Upper lobe of left lung (tissue), 6 donors: ENCODE measurements at regions not wholly inside any gene's neighbourhood (a gene's known extent, or its start where the extent isn't known, plus 50 kb on each side); places are given as distances from the start of the nearest gene placed in this dataset.

Source experiments
- ATAC-seq, 2 donors: fragments of 200-7000 bp; cut with Tn5 transposase; one replicate each; pipeline ENCODE4 v1.9.1; 2022; ENCODE audit warnings: mild to moderate bottlenecking in 2 of 2, moderate library complexity in 2 of 2; ENCODE audit not compliant: low FRiP score in 2 of 2
- DNase-seq, 2 donors: peaks; one replicate each; pipeline ENCODE4 v3.0.0-alpha.2; 2019 to 2020
- H3K27ac ChIP-seq, 4 donors: fragments of 200-600 bp; sonication (generic); one replicate each; pipeline ENCODE4 v1.5.1; 2016 to 2019
- H3K27me3 ChIP-seq, 4 donors: fragments of 200-600 bp; sonication (generic); one replicate each; pipeline ENCODE4 v1.5.1; 2017 to 2019
- H3K36me3 ChIP-seq, 4 donors: fragments of 200-600 bp; sonication (generic); one replicate each; pipeline ENCODE4 v1.5.1; 2016 to 2019
- H3K4me1 ChIP-seq, 4 donors: fragments of 200-600 bp; sonication (generic); one replicate each; pipeline ENCODE4 v1.5.1; 2018 to 2019
- H3K4me3 ChIP-seq, 4 donors: fragments of 200-600 bp; sonication (generic); one replicate each; pipeline ENCODE4 v1.5.1; 2017 to 2019; ENCODE audit warnings: mild to moderate bottlenecking in 2 of 4, moderate library complexity in 1 of 4
- H3K9me3 ChIP-seq, 4 donors: fragments of 200-600 bp; sonication (generic); one replicate each; pipeline ENCODE4 v1.5.1; 2018 to 2019
- EP300 ChIP-seq, 4 donors: sonication (generic); formaldehyde crosslinking; IDR thresholded peaks; one replicate each; pipeline ENCODE4 v1.5.1; 2017; ENCODE audit warnings: antibody characterized with exemption in 4 of 4, control low read depth in 2 of 4
- POLR2A ChIP-seq, 4 donors: fragments of 450-650 bp; IDR thresholded peaks; one replicate each; pipeline ENCODE4 v1.5.1; 2016 to 2017; ENCODE audit warnings: antibody characterized with exemption in 4 of 4, mild to moderate bottlenecking in 2 of 4
- POLR2AphosphoS5 ChIP-seq, 2 donors: sonication (generic); formaldehyde crosslinking; IDR thresholded peaks; one replicate each; pipeline ENCODE4 v1.5.1; 2017; ENCODE audit warnings: antibody characterized with exemption in 2 of 2
- WGBS, 2 donors: methylation state at CpG; one replicate each; pipeline ENCODE4 v1.1.5; 2017 to 2018; 5-methylcytosine and 5-hydroxymethylcytosine counted together
- TF ChIP-seq, protein P1 (sequence below), 6 experiments: fragments of 450-650 bp in 4 of 6; fragments of 200-600 bp in 2 of 6; sonication (generic) in 2 of 6; IDR thresholded peaks; one replicate each; pipeline ENCODE4 v1.5.1; 2016 to 2019; ENCODE audit warnings: antibody characterized with exemption in 6 of 6
- donor health status: DM: no; HTN: no; CAD: no; lungs with moderate emphysema.
- donor health status: DM: no; HTN: yes; CAD: no; lungs with severe emphysema.

GRCh38 chr1:80075351-80075750 lies 1068.8 kb upstream of the ADGRL4 start:
- TF ChIP-seq, protein P1, sequence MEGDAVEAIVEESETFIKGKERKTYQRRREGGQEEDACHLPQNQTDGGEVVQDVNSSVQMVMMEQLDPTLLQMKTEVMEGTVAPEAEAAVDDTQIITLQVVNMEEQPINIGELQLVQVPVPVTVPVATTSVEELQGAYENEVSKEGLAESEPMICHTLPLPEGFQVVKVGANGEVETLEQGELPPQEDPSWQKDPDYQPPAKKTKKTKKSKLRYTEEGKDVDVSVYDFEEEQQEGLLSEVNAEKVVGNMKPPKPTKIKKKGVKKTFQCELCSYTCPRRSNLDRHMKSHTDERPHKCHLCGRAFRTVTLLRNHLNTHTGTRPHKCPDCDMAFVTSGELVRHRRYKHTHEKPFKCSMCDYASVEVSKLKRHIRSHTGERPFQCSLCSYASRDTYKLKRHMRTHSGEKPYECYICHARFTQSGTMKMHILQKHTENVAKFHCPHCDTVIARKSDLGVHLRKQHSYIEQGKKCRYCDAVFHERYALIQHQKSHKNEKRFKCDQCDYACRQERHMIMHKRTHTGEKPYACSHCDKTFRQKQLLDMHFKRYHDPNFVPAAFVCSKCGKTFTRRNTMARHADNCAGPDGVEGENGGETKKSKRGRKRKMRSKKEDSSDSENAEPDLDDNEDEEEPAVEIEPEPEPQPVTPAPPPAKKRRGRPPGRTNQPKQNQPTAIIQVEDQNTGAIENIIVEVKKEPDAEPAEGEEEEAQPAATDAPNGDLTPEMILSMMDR (IDR thresholded peaks at IDR 0.05) = no peak
- no peak for TF ChIP-seq POLR2AphosphoS5 (IDR thresholded peaks at IDR 0.05)
- no peak for TF ChIP-seq POLR2A (IDR thresholded peaks at IDR 0.05)
- TF ChIP-seq EP300 (IDR thresholded peaks at IDR 0.05) = no peak
- H3K36me3 ChIP-seq = no peaks in the 10 kb centered on the region
- no peak for DNase-seq
- no peak overlapping the region for H3K27ac ChIP-seq
- H3K27me3 ChIP-seq = no peaks in the 10 kb centered on the region
- H3K4me1 ChIP-seq = no peaks in the 10 kb centered on the region
- no peaks in the 10 kb centered on the region for H3K9me3 ChIP-seq
- no peak for ATAC-seq
- H3K4me3 ChIP-seq = no peak overlapping the region
- 80 to 83% methylated on average over 4 of the region's 4 CpGs for WGBS, 2 donors

- no peak overlapping the region for H3K27ac ChIP-seq
- DNase-seq (no peak), ATAC-seq (no peak)
- H3K9me3 ChIP-seq = no peaks in the 10 kb centered on the region
- 90 to 91% methylated on average over 2 of the region's 2 CpGs for WGBS, 2 donors
- no peaks in the 10 kb centered on the region for H3K27me3 ChIP-seq
- no peaks in the 10 kb centered on the region for H3K36me3 ChIP-seq
- no peak for TF ChIP-seq EP300 (IDR thresholded peaks at IDR 0.05)
- no peak for TF ChIP-seq POLR2AphosphoS5 (IDR thresholded peaks at IDR 0.05)
- TF ChIP-seq, protein P1 (IDR thresholded peaks at IDR 0.05) = no peak
- no peak for TF ChIP-seq POLR2A (IDR thresholded peaks at IDR 0.05)
- H3K4me3 ChIP-seq = no peak overlapping the region
- H3K4me1 ChIP-seq = no peaks in the 10 kb centered on the region
These were observed 1066.0 kb upstream of the ADGRL4 start for GRCh38 chr1:80072563-80072962.

- Histone ChIP-seq H3K4me3 (no peak overlapping the region), H3K36me3 (no peaks in the 10 kb centered on the region), H3K9me3 (no peaks in the 10 kb centered on the region), H3K27me3 (no peaks in the 10 kb centered on the region), H3K4me1 (no peaks in the 10 kb centered on the region), H3K27ac (no peak overlapping the region)
- no peak for DNase-seq
- TF ChIP-seq EP300 (IDR thresholded peaks at IDR 0.05) = no peak
- TF ChIP-seq, protein P1 (IDR thresholded peaks at IDR 0.05) = no peak
- no peak for TF ChIP-seq POLR2AphosphoS5 (IDR thresholded peaks at IDR 0.05)
- no peak for TF ChIP-seq POLR2A (IDR thresholded peaks at IDR 0.05)
- no peak for ATAC-seq
- 61 to 65% methylated on average over 2 of the region's 2 CpGs for WGBS, 2 donors
These were observed 1059.5 kb upstream of the ADGRL4 start for GRCh38 chr1:80066060-80066459.

- no peak for ATAC-seq
- TF ChIP-seq POLR2AphosphoS5 (IDR thresholded peaks at IDR 0.05) (no peak), POLR2A (IDR thresholded peaks at IDR 0.05) (no peak), EP300 (IDR thresholded peaks at IDR 0.05) (no peak)
- TF ChIP-seq, protein P1 (IDR thresholded peaks at IDR 0.05) = no peak
- WGBS, 2 donors = 46 to 48% methylated on average over 2 of the region's 2 CpGs
These were observed 1058.0 kb upstream of the ADGRL4 start for GRCh38 chr1:80064524-80064923.

DNA sequence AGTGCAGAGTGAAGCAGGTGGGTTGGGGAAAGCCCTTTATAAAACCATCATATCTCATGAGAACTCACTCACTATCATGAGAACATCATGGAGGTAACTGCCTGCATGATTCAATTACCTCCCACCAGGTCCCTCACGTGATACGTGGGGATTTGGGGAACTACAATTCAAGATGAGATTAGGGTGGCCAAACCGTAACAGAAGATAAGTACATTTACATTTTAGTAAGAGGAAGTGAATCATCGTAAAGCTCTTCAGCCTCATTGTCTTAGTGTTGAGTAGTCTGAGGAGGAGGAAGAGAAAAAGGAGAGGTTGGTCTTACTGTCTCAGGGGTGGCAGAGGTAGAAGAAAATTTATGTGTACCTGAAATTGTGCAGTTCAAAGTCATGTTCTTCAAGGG lies 1053.4 kb upstream of the ADGRL4 start:
- Histone ChIP-seq H3K36me3 (no peaks in the 10 kb centered on the region), H3K27ac (no peak overlapping the region), H3K9me3 (no peaks in the 10 kb centered on the region), H3K4me3 (no peak overlapping the region), H3K27me3 (no peaks in the 10 kb centered on the region), H3K4me1 (no peaks in the 10 kb centered on the region)
- no peak for DNase-seq
- no peak for ATAC-seq
- TF ChIP-seq POLR2AphosphoS5 (IDR thresholded peaks at IDR 0.05) (no peak), POLR2A (IDR thresholded peaks at IDR 0.05) (no peak), EP300 (IDR thresholded peaks at IDR 0.05) (no peak)
- TF ChIP-seq, protein P1 (IDR thresholded peaks at IDR 0.05) = no peak
- 79 to 84% methylated on average over 4 of the region's 4 CpGs for WGBS, 2 donors

More at GRCh38 chr1:80064524-80064923, 1058.0 kb upstream of the ADGRL4 start:
- H3K27ac ChIP-seq = no peak overlapping the region
- H3K36me3 ChIP-seq = no peaks in the 10 kb centered on the region
- DNase-seq = no peak
- no peak overlapping the region for H3K4me3 ChIP-seq
- H3K9me3 ChIP-seq = no peaks in the 10 kb centered on the region
- no peaks in the 10 kb centered on the region for H3K4me1 ChIP-seq
- H3K27me3 ChIP-seq = no peaks in the 10 kb centered on the region
